ENCODE measurements at regions not wholly inside any gene's neighbourhood (a gene's known extent, or its start where the extent isn't known, plus 50 kb on each side); places are given as distances from the start of the nearest gene placed in this dataset.

DNA sequence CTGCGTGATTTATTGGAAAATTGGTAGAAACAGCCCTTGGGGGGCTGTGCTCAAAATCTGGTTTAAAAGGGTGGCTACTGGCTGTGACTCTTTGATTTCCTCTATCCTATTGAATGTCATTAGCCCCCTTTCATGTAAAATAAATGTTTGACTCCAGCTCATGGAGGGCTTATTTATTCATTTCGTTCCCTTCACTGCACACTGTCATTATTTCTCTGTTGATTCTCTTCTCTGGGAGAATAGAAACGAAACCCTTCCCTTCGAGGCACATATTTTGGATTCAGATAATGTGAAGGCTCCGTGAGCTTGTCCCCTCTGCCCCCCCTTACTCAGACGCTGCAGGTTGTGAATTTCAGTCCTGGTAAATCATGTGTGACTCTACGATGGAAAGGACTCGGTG lies 203.9 kb upstream of the GPR26 start:
- Mint-ChIP-seq H3K4me3 (ENCODE audit: low read depth) (no peak overlapping the region), H3K27me3 (peaks cover 5% of the 10 kb centered on the region), H3K9me3 (ENCODE audit: low read depth) (no peaks in the 10 kb centered on the region), H3K27ac (no peak overlapping the region), H3K36me3 (ENCODE audit: insufficient read depth) (no peaks in the 10 kb centered on the region), H3K4me1 (ENCODE audit: low read depth) (no peaks in the 10 kb centered on the region)
- no peak for DNase-seq (ENCODE audit: low spot score, unreplicated experiment)
- TF ChIP-seq, protein P1, sequence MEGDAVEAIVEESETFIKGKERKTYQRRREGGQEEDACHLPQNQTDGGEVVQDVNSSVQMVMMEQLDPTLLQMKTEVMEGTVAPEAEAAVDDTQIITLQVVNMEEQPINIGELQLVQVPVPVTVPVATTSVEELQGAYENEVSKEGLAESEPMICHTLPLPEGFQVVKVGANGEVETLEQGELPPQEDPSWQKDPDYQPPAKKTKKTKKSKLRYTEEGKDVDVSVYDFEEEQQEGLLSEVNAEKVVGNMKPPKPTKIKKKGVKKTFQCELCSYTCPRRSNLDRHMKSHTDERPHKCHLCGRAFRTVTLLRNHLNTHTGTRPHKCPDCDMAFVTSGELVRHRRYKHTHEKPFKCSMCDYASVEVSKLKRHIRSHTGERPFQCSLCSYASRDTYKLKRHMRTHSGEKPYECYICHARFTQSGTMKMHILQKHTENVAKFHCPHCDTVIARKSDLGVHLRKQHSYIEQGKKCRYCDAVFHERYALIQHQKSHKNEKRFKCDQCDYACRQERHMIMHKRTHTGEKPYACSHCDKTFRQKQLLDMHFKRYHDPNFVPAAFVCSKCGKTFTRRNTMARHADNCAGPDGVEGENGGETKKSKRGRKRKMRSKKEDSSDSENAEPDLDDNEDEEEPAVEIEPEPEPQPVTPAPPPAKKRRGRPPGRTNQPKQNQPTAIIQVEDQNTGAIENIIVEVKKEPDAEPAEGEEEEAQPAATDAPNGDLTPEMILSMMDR (IDR thresholded peaks at IDR 0.05; ENCODE audit: unreplicated experiment): no peak

DNA sequence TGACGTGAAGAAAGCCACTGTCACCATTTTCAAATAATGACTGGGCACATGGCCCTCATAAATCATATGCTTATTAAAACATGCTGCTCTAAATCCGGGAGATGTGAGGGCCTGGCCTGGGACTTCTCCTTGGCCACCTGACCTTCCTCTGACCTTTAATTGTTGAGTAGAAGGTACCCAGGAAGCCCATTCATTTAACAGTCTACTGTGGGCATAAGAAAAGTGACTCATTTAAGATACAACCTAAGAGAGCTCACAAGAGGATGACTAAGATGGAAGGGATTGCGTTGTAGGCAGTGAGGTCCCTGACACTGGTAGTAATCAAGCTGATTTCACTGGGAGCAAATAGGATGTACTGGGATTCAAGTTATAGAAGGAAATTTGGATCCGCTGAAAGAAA lies 203.4 kb upstream of the GPR26 start:
- Mint-ChIP-seq H3K9me3 (ENCODE audit: low read depth) (no peaks in the 10 kb centered on the region), H3K36me3 (ENCODE audit: insufficient read depth) (no peaks in the 10 kb centered on the region), H3K27me3 (peaks cover 5% of the 10 kb centered on the region), H3K4me3 (ENCODE audit: low read depth) (no peak overlapping the region), H3K4me1 (ENCODE audit: low read depth) (no peaks in the 10 kb centered on the region), H3K27ac (no peak overlapping the region)
- no peak for DNase-seq (ENCODE audit: low spot score, unreplicated experiment)
- TF ChIP-seq, protein P1 (IDR thresholded peaks at IDR 0.05; ENCODE audit: unreplicated experiment): no peak

DNA sequence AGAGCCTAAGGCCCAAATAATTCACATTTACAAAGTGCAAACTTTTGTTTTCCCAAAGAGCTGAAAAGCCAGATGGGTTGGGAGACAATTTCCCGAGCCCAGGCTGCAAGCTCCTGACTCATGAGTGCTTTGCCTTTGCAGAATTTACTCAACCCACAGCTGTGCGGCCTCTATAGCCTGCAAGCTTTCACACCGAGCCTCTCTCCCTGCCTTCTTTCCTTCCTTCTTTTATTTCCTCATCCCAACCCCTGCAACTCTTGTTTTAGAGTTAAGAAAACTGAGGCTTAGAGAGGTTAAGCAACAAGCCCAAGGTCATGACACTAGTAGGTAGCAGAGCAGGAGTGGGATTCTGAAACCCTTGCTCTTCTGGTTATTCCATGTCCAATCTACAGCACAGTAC lies 203.0 kb upstream of the GPR26 start:
- DNase-seq (ENCODE audit: low spot score, unreplicated experiment): no peak
- no peak overlapping the region for H3K27ac Mint-ChIP-seq
- peaks cover 5% of the 10 kb centered on the region for H3K27me3 Mint-ChIP-seq
- H3K36me3 Mint-ChIP-seq (ENCODE audit: insufficient read depth): no peaks in the 10 kb centered on the region
- no peak overlapping the region for H3K4me3 Mint-ChIP-seq (ENCODE audit: low read depth)
- H3K9me3 Mint-ChIP-seq (ENCODE audit: low read depth): no peaks in the 10 kb centered on the region
- TF ChIP-seq, protein P1 (IDR thresholded peaks at IDR 0.05; ENCODE audit: unreplicated experiment): no peak
- no peaks in the 10 kb centered on the region for H3K4me1 Mint-ChIP-seq (ENCODE audit: low read depth)

DNA sequence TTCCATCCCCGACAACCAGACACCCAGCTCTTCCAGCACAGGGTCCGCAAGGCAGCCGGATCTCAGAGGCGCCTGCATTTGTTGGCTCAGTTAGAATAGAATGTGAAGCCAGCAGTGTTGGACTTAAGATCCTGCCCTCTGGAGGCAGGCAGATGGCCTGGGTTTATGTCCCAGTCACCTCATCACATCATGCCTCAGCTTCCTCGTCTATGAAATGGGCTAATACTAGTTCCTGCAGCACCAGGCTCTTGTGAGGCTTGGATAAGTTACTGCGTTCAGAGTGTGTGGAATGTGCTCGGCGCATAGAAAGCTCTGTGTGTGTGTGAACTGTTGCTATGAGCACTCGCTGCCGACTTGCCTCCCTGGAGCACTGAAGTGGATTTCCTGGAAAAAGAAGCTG lies 202.5 kb upstream of the GPR26 start:
- Mint-ChIP-seq H3K27me3 (peaks cover 5% of the 10 kb centered on the region), H3K4me3 (ENCODE audit: low read depth) (no peak overlapping the region)
- DNase-seq (ENCODE audit: low spot score, unreplicated experiment): no peak

DNA sequence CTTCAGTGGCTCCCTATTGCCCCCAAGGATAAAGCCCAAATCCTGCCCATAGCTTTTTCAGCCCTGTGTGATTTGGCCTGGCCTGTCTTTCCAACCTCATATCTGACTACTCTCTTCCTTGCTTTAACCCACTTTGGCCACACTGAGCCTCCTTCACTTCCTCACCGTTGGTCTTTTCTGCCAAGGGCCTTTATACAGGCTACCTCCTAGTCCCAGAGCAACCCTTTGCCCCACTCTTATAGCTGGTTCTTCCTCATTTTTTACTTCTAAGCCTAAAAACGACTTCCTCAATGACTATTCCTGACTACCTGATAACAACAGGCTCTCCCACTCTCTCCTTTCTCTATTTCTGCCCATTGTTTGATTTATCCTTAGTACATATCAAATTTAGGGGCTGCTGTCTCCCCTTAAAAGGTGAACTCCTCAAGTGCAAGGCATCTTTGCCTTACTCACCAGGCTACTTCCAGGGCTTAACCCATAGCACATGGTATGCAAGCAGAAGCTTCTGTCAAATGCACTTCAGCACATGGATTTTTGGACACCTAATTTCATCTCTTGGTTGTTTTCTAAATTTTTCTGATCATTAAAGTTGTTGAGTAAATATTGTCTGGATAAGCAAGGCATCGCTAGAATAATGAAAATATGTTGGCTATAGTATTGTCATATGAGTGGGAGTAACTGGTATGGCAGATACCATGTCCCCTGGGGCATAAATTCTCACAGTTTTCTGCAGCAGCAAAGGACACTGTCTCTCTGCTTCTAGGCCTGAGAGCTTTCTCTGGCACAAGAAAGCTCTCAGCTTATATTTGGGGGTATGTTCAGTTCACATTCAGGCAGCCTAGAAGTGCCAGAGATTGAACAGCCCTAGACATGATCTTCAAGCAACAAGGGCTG lies 201.5 kb upstream of the GPR26 start:
- no peaks in the 10 kb centered on the region for H3K9me3 Mint-ChIP-seq (ENCODE audit: low read depth)
- DNase-seq (ENCODE audit: low spot score, unreplicated experiment): no peak
- no peak overlapping the region for H3K27ac Mint-ChIP-seq
- TF ChIP-seq, protein P1 (IDR thresholded peaks at IDR 0.05; ENCODE audit: unreplicated experiment): no peak
- H3K36me3 Mint-ChIP-seq (ENCODE audit: insufficient read depth): no peaks in the 10 kb centered on the region
- no peak overlapping the region for H3K4me3 Mint-ChIP-seq (ENCODE audit: low read depth)
- no peaks in the 10 kb centered on the region for H3K27me3 Mint-ChIP-seq
- H3K4me1 Mint-ChIP-seq (ENCODE audit: low read depth): no peaks in the 10 kb centered on the region

More for the DNA sequence above, 202.5 kb upstream of the GPR26 start:
- Mint-ChIP-seq H3K4me1 (ENCODE audit: low read depth) (no peaks in the 10 kb centered on the region), H3K27ac (no peak overlapping the region), H3K9me3 (ENCODE audit: low read depth) (no peaks in the 10 kb centered on the region), H3K36me3 (ENCODE audit: insufficient read depth) (no peaks in the 10 kb centered on the region)
- TF ChIP-seq, protein P1 (IDR thresholded peaks at IDR 0.05; ENCODE audit: unreplicated experiment): no peak

Data from progenitor cell of endocrine pancreas (in vitro differentiated cells).